Activated CD8-positive, alpha-beta memory T cell treated with anti-CD3 and anti-CD28 coated beads for 36 hours (primary cell): ENCODE measurements at regions not wholly inside any gene's neighbourhood (a gene's known extent, or its start where the extent isn't known, plus 50 kb on each side); places are given as distances from the start of the nearest gene placed in this dataset.

ENCODE experiments used
- CTCF ChIA-PET: fragments of 350-600 bp; sonication (Branson Sonifier 250); formaldehyde crosslinking; loops from one replicate; lab custom pipeline; 2021; ENCODE audit warnings: antibody characterized with exemption; lab: Charles Lee
- POLR2A ChIA-PET: fragments of 350-600 bp; sonication (Branson Sonifier 250); formaldehyde crosslinking; loops from one replicate; lab custom pipeline; 2021; ENCODE audit warnings: antibody characterized with exemption; lab: Charles Lee

GRCh38 chr6:93822434-93823265 lies 403.3 kb upstream of the EPHA7 start:
- CTCF ChIA-PET: no interaction called here
- POLR2A ChIA-PET: no interaction called here

GRCh38 chr6:93821953-93822352 lies 402.6 kb upstream of the EPHA7 start:
- CTCF ChIA-PET: no interaction called here
- POLR2A ChIA-PET: no interaction called here

GRCh38 chr6:93820465-93821082 lies 401.2 kb upstream of the EPHA7 start:
- CTCF ChIA-PET: no interaction called here
- POLR2A ChIA-PET: no interaction called here

- CTCF ChIA-PET: interaction anchor here (0.7 kb wide), 1 partner anchor 1016 kb away, joined by 3 read pairs; no protein-coding TSS in a partner anchor
Measured at GRCh38 chr6:93819189-93819588, 399.8 kb upstream of the EPHA7 start.

GRCh38 chr6:93817937-93818336 lies 398.6 kb upstream of the EPHA7 start:
- POLR2A ChIA-PET: no interaction called here
- CTCF ChIA-PET: no interaction called here

More at GRCh38 chr6:93819189-93819588, 399.8 kb upstream of the EPHA7 start:
- POLR2A ChIA-PET: no interaction called here

- ChIA-PET CTCF (no interaction called here), POLR2A (no interaction called here)
Measured at GRCh38 chr6:93806409-93807270, 387.3 kb upstream of the EPHA7 start.

GRCh38 chr6:93801101-93801847 lies 381.9 kb upstream of the EPHA7 start:
- ChIA-PET CTCF (no interaction called here), POLR2A (no interaction called here)

GRCh38 chr6:93799226-93799625 lies 379.9 kb upstream of the EPHA7 start:
- ChIA-PET POLR2A (no interaction called here), CTCF (no interaction called here)

GRCh38 chr6:93794166-93794565 lies 374.8 kb upstream of the EPHA7 start:
- ChIA-PET CTCF (no interaction called here), POLR2A (no interaction called here)

GRCh38 chr6:93792746-93793145 lies 373.4 kb upstream of the EPHA7 start:
- ChIA-PET CTCF (no interaction called here), POLR2A (no interaction called here)

- CTCF ChIA-PET: no interaction called here
- POLR2A ChIA-PET: no interaction called here
Measured at GRCh38 chr6:93790981-93791380, 371.6 kb upstream of the EPHA7 start.

GRCh38 chr6:93789532-93789931 lies 370.2 kb upstream of the EPHA7 start:
- ChIA-PET CTCF (no interaction called here), POLR2A (no interaction called here)

- ChIA-PET CTCF (no interaction called here), POLR2A (no interaction called here)
Measured at GRCh38 chr6:93787841-93788240, 368.5 kb upstream of the EPHA7 start.

GRCh38 chr6:93786474-93787330 lies 367.3 kb upstream of the EPHA7 start:
- POLR2A ChIA-PET: no interaction called here
- CTCF ChIA-PET: no interaction called here

GRCh38 chr6:93785694-93786030 lies 366.3 kb upstream of the EPHA7 start:
- ChIA-PET POLR2A (no interaction called here), CTCF (no interaction called here)

- ChIA-PET POLR2A (no interaction called here), CTCF (no interaction called here)
Measured at GRCh38 chr6:93784794-93785693, 365.7 kb upstream of the EPHA7 start.

- CTCF ChIA-PET: interaction anchor here (0.9 kb wide), 1 partner anchor 18 kb away, joined by 3 read pairs; no protein-coding TSS in a partner anchor
- POLR2A ChIA-PET: no interaction called here
Measured at GRCh38 chr6:93779086-93779841, 359.9 kb upstream of the EPHA7 start.
